NB4 (cell line): ENCODE measurements at regions not wholly inside any gene's neighbourhood (a gene's known extent, or its start where the extent isn't known, plus 50 kb on each side); places are given as distances from the start of the nearest gene placed in this dataset.

ENCODE experiments used
- CTCF ChIP-seq: IDR thresholded peaks from one replicate; pipeline ENCODE4 v1.5.1; 2012; ENCODE audit warnings: low read depth, low read length
- MAX ChIP-seq: IDR thresholded peaks from 2 replicates; pipeline ENCODE4 v1.6.1; 2011; ENCODE audit warnings: low read depth, low read length
- MYC ChIP-seq: IDR thresholded peaks from 2 replicates; pipeline ENCODE4 v1.6.1; 2011; ENCODE audit warnings: low read depth, low read length
- POLR2A ChIP-seq: IDR thresholded peaks from 2 replicates; pipeline ENCODE4 v1.6.1; 2011; ENCODE audit warnings: mild to moderate bottlenecking; ENCODE audit not compliant: insufficient read length; ENCODE audit errors: extremely low read depth

GRCh38 chr1:166601650-166602278 is 237.5 kb upstream of the POGK start:
- TF ChIP-seq POLR2A = no peak
- TF ChIP-seq CTCF = no peak
- TF ChIP-seq MAX = no peak
- no peak for TF ChIP-seq MYC
